ENCODE measurements at regions not wholly inside any gene's neighbourhood (a gene's known extent, or its start where the extent isn't known, plus 50 kb on each side); places are given as distances from the start of the nearest gene placed in this dataset.
"Not testable (repeated sequence)": the region's sequence is repeated elsewhere in the genome, so short reads cannot be mapped to it uniquely, and the experiment has no call there.

- not testable (repeated sequence) for TF ChIP-seq CTCF (IDR thresholded peaks at IDR 0.05; ENCODE audit: low read depth, low read length); POLR2A (IDR thresholded peaks at IDR 0.05; ENCODE audit: extremely low read depth, insufficient read length)
These were observed 403.9 kb upstream of the PRKCQ start for GRCh38 chr10:6984016-6984415.

Data from NB4 (cell line).